ENCODE measurements at regions not wholly inside any gene's neighbourhood (a gene's known extent, or its start where the extent isn't known, plus 50 kb on each side); places are given as distances from the start of the nearest gene placed in this dataset.

GRCh38 chr16:9197957-9198661 lies 106.7 kb downstream of the HAPSTR1 start:
- Mint-ChIP-seq H3K4me1 (peaks cover 0 to 1% (median 0%) of the 10 kb centered on the region in 7 donors), H3K27ac (no peak overlapping the region), H3K9me3 (peaks cover 0 to 2% (median 0%) of the 10 kb centered on the region in 11 donors), H3K36me3 (no peaks in the 10 kb centered on the region), H3K27me3 (peaks cover 0 to 45% (median 30%) of the 10 kb centered on the region in 5 donors), H3K4me3 (no peak overlapping the region)
- CTCF ChIA-PET: no interaction called here
- DNase-seq (no peak), ATAC-seq (no peak)
- POLR2A ChIA-PET: no interaction called here
- Histone ChIP-seq H3K36me3 (ENCODE audit: control insufficient read depth in 2 of 3, insufficient read depth in 3 of 3, low read length in 3 of 3) (no peaks in the 10 kb centered on the region), H3K4me1 (ENCODE audit: control insufficient read depth in 2 of 2, insufficient read depth in 2 of 2, low read length in 2 of 2) (no peaks in the 10 kb centered on the region), H3K9me3 (ENCODE audit: control insufficient read depth in 2 of 3, low read length in 3 of 3) (no peaks in the 10 kb centered on the region), H3K27ac (ENCODE audit: low read depth, low read length) (no peak overlapping the region), H3K4me3 (ENCODE audit: low read length) (no peak overlapping the region), H3K27me3 (ENCODE audit: control insufficient read depth in 2 of 2, insufficient read depth in 2 of 2, low read length in 2 of 2) (no peaks in the 10 kb centered on the region)
- intact Hi-C loops (cut with micrococcal nuclease): no loop called here

- no peak for ATAC-seq
- H3K36me3 ChIP-seq (ENCODE audit: control insufficient read depth in 2 of 3, insufficient read depth in 3 of 3, low read length in 3 of 3): no peaks in the 10 kb centered on the region
These were observed 107.9 kb downstream of the HAPSTR1 start for GRCh38 chr16:9199311-9199710.

DNA sequence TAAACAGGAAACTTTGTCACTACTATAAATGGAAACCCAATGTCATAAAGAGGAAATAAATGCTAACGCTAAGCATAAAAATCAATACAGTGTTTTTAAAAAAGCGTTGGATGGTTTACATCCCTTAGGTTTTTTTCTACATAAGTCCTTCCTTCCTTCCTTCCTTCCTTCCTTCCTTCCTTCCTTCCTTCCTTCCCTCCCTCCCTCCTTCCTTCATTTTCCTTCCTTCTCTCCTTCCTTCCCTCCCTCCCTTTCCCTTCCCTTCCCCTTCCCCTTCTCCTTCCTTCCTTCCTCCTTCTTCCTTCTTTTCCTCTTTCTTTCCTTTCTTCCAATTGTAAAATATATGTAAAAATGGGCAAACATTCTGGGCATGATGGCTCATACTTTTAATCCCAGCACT lies 108.3 kb downstream of the HAPSTR1 start:
- intact Hi-C loops (cut with micrococcal nuclease): no loop called here

More at GRCh38 chr16:9199311-9199710, 107.9 kb downstream of the HAPSTR1 start:
- POLR2A ChIA-PET: no interaction called here
- H3K4me1 ChIP-seq (ENCODE audit: control insufficient read depth in 2 of 2, insufficient read depth in 2 of 2, low read length in 2 of 2): no peaks in the 10 kb centered on the region
- no peaks in the 10 kb centered on the region for H3K36me3 Mint-ChIP-seq
- H3K9me3 Mint-ChIP-seq: peaks cover 0 to 2% (median 0%) of the 10 kb centered on the region in 11 donors
- intact Hi-C loops (cut with micrococcal nuclease): no loop called here
- CTCF ChIA-PET: no interaction called here
- peaks cover 0 to 1% (median 0%) of the 10 kb centered on the region in 7 donors for H3K4me1 Mint-ChIP-seq
- no peak for DNase-seq
- H3K9me3 ChIP-seq (ENCODE audit: control insufficient read depth in 2 of 3, low read length in 3 of 3): no peaks in the 10 kb centered on the region
- peaks cover 0 to 53% (median 27%) of the 10 kb centered on the region in 5 donors for H3K27me3 Mint-ChIP-seq
- no peak overlapping the region for H3K4me3 Mint-ChIP-seq
- no peak overlapping the region for H3K27ac ChIP-seq (ENCODE audit: low read depth, low read length)
- no peaks in the 10 kb centered on the region for H3K27me3 ChIP-seq (ENCODE audit: control insufficient read depth in 2 of 2, insufficient read depth in 2 of 2, low read length in 2 of 2)
- H3K4me3 ChIP-seq (ENCODE audit: low read length): no peak overlapping the region
- H3K27ac Mint-ChIP-seq: no peak overlapping the region

DNA sequence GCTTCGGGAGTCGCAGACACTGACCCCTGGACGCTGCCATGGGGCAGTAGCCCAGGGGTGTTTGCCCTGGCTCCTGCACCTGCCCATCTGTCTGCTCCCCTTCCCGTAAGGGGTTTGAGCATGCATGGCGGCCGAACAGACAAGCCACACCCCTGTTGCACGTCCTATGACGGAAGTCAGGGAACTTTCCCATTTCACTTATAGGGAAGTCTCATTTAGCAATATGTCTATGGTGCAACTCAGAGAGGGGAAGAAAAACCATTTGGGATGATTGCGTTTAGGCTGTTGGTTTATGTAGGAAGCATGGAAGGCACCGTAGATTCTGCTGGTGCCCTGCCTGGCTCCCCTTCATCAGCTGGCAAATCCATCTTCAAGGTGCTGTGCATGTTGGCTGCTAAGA lies 112.5 kb downstream of the HAPSTR1 start:
- no peaks in the 10 kb centered on the region for H3K27me3 ChIP-seq (ENCODE audit: control insufficient read depth in 2 of 2, insufficient read depth in 2 of 2, low read length in 2 of 2)
- no peak overlapping the region for H3K4me3 Mint-ChIP-seq
- H3K9me3 ChIP-seq (ENCODE audit: control insufficient read depth in 2 of 3, low read length in 3 of 3): no peaks in the 10 kb centered on the region
- intact Hi-C loops (cut with micrococcal nuclease): no loop called here
- H3K36me3 ChIP-seq (ENCODE audit: control insufficient read depth in 2 of 3, insufficient read depth in 3 of 3, low read length in 3 of 3): no peaks in the 10 kb centered on the region
- no peak overlapping the region for H3K27ac Mint-ChIP-seq
- DNase-seq (no peak), ATAC-seq (no peak)
- H3K4me1 ChIP-seq (ENCODE audit: control insufficient read depth in 2 of 2, insufficient read depth in 2 of 2, low read length in 2 of 2): no peaks in the 10 kb centered on the region
- ChIA-PET CTCF (no interaction called here), POLR2A (no interaction called here)
- no peaks in the 10 kb centered on the region for H3K4me1 Mint-ChIP-seq
- no peaks in the 10 kb centered on the region for H3K9me3 Mint-ChIP-seq
- H3K4me3 ChIP-seq (ENCODE audit: low read length): no peak overlapping the region
- no peaks in the 10 kb centered on the region for H3K36me3 Mint-ChIP-seq
- H3K27ac ChIP-seq (ENCODE audit: low read depth, low read length): no peak overlapping the region
- H3K27me3 Mint-ChIP-seq: peaks cover 0 to 50% (median 21%) of the 10 kb centered on the region in 5 donors

More for the DNA sequence above, 108.3 kb downstream of the HAPSTR1 start:
- CTCF ChIA-PET: no interaction called here
- Mint-ChIP-seq H3K4me1 (peaks cover 0 to 1% (median 0%) of the 10 kb centered on the region in 7 donors), H3K27me3 (peaks cover 0 to 53% (median 27%) of the 10 kb centered on the region in 5 donors), H3K9me3 (peaks cover 0 to 2% (median 0%) of the 10 kb centered on the region in 11 donors), H3K4me3 (no peak overlapping the region), H3K36me3 (no peaks in the 10 kb centered on the region), H3K27ac (no peak overlapping the region)
- Histone ChIP-seq H3K36me3 (ENCODE audit: control insufficient read depth in 2 of 3, insufficient read depth in 3 of 3, low read length in 3 of 3) (no peaks in the 10 kb centered on the region), H3K4me3 (ENCODE audit: low read length) (no peak overlapping the region), H3K27ac (ENCODE audit: low read depth, low read length) (no peak overlapping the region), H3K27me3 (ENCODE audit: control insufficient read depth in 2 of 2, insufficient read depth in 2 of 2, low read length in 2 of 2) (no peaks in the 10 kb centered on the region), H3K9me3 (ENCODE audit: control insufficient read depth in 2 of 3, low read length in 3 of 3) (no peaks in the 10 kb centered on the region), H3K4me1 (ENCODE audit: control insufficient read depth in 2 of 2, insufficient read depth in 2 of 2, low read length in 2 of 2) (no peaks in the 10 kb centered on the region)
- POLR2A ChIA-PET: no interaction called here
- ATAC-seq: no peak
- no peak for DNase-seq

DNA sequence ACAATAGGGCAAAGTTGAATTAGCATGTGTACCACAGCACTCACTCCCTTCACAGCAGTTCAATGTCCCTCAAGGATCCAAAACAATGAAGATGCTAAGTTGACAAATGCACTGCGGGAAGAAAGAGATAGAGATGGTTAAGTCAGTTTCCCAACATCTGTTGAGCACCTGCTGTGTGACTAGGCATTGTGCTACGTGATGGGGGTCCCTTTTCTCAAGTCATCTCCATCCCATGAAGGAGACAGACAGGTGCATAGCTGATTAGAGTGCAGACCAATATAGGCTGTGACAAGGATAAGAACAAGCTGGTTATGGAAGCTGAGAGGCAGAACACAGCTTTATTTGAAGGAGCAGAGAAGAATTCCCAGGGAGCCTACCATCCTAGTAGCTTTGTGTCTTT lies 114.2 kb downstream of the HAPSTR1 start:
- Mint-ChIP-seq H3K9me3 (no peaks in the 10 kb centered on the region), H3K27me3 (peaks cover 0 to 40% (median 15%) of the 10 kb centered on the region in 5 donors), H3K27ac (no peak overlapping the region), H3K4me3 (no peak overlapping the region), H3K4me1 (no peaks in the 10 kb centered on the region), H3K36me3 (no peaks in the 10 kb centered on the region)
- ATAC-seq (no peak), DNase-seq (no peak)
- no peaks in the 10 kb centered on the region for H3K27me3 ChIP-seq (ENCODE audit: control insufficient read depth in 2 of 2, insufficient read depth in 2 of 2, low read length in 2 of 2)
- intact Hi-C loops (cut with micrococcal nuclease): no loop called here
- no peak overlapping the region for H3K4me3 ChIP-seq (ENCODE audit: low read length)
- ChIA-PET CTCF (no interaction called here), POLR2A (no interaction called here)
- H3K9me3 ChIP-seq (ENCODE audit: control insufficient read depth in 2 of 3, low read length in 3 of 3): no peaks in the 10 kb centered on the region
- no peaks in the 10 kb centered on the region for H3K36me3 ChIP-seq (ENCODE audit: control insufficient read depth in 2 of 3, insufficient read depth in 3 of 3, low read length in 3 of 3)
- no peak overlapping the region for H3K27ac ChIP-seq (ENCODE audit: low read depth, low read length)
- no peaks in the 10 kb centered on the region for H3K4me1 ChIP-seq (ENCODE audit: control insufficient read depth in 2 of 2, insufficient read depth in 2 of 2, low read length in 2 of 2)

- DNase-seq (no peak), ATAC-seq (no peak)
- H3K4me3 Mint-ChIP-seq: no peak overlapping the region
- H3K4me1 Mint-ChIP-seq: no peaks in the 10 kb centered on the region
- H3K27me3 Mint-ChIP-seq: peaks cover 0 to 40% (median 15%) of the 10 kb centered on the region in 5 donors
- Histone ChIP-seq H3K4me1 (ENCODE audit: control insufficient read depth in 2 of 2, insufficient read depth in 2 of 2, low read length in 2 of 2) (no peaks in the 10 kb centered on the region), H3K36me3 (ENCODE audit: control insufficient read depth in 2 of 3, insufficient read depth in 3 of 3, low read length in 3 of 3) (no peaks in the 10 kb centered on the region), H3K27me3 (ENCODE audit: control insufficient read depth in 2 of 2, insufficient read depth in 2 of 2, low read length in 2 of 2) (no peaks in the 10 kb centered on the region), H3K4me3 (ENCODE audit: low read length) (no peak overlapping the region), H3K27ac (ENCODE audit: low read depth, low read length) (no peak overlapping the region), H3K9me3 (ENCODE audit: control insufficient read depth in 2 of 3, low read length in 3 of 3) (no peaks in the 10 kb centered on the region)
- no peak overlapping the region for H3K27ac Mint-ChIP-seq
- intact Hi-C loops (cut with micrococcal nuclease): no loop called here
- CTCF ChIA-PET: no interaction called here
- POLR2A ChIA-PET: no interaction called here
- no peaks in the 10 kb centered on the region for H3K9me3 Mint-ChIP-seq
- no peaks in the 10 kb centered on the region for H3K36me3 Mint-ChIP-seq
These were observed 114.7 kb downstream of the HAPSTR1 start for GRCh38 chr16:9206156-9206555.

DNA sequence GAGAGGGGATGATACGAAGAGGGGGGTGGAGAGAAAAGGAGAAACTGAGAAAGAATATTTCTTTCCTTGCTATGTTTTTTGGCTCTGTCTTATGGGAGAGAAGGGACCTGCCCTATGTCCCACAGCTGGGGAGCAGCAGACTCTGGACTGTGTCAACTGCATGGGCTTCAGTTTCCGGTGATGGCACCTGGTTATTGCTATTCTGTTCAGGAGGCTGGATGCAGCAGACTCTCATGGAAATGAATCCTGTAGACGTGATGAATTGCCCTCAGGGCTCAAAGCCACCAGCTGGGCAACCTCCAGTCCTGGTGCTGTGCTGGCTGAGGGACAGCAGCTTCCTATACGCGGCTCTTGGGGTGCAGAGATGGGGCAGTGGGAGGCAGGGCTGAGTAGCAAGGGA lies 121.2 kb downstream of the HAPSTR1 start:
- Histone ChIP-seq H3K9me3 (ENCODE audit: control insufficient read depth in 2 of 3, low read length in 3 of 3) (no peaks in the 10 kb centered on the region), H3K4me3 (ENCODE audit: low read length) (no peak overlapping the region), H3K27me3 (ENCODE audit: control insufficient read depth in 2 of 2, insufficient read depth in 2 of 2, low read length in 2 of 2) (no peaks in the 10 kb centered on the region), H3K27ac (ENCODE audit: low read depth, low read length) (no peak overlapping the region), H3K36me3 (ENCODE audit: control insufficient read depth in 2 of 3, insufficient read depth in 3 of 3, low read length in 3 of 3) (no peaks in the 10 kb centered on the region), H3K4me1 (ENCODE audit: control insufficient read depth in 2 of 2, insufficient read depth in 2 of 2, low read length in 2 of 2) (no peaks in the 10 kb centered on the region)
- intact Hi-C loops (cut with micrococcal nuclease): no loop called here
- Mint-ChIP-seq H3K36me3 (no peaks in the 10 kb centered on the region), H3K27ac (no peak overlapping the region), H3K4me1 (no peaks in the 10 kb centered on the region), H3K4me3 (no peak overlapping the region), H3K27me3 (peaks cover 0 to 27% (median 10%) of the 10 kb centered on the region in 5 donors), H3K9me3 (peaks cover 0 to 4% (median 0%) of the 10 kb centered on the region in 11 donors)
- ChIA-PET POLR2A (no interaction called here), CTCF (no interaction called here)
- no peak for ATAC-seq
- DNase-seq: no peak
